GM12874 (cell line): ENCODE measurements at regions not wholly inside any gene's neighbourhood (a gene's known extent, or its start where the extent isn't known, plus 50 kb on each side); places are given as distances from the start of the nearest gene placed in this dataset.

Experiments used
- TF ChIP-seq, protein P1 (sequence below): IDR thresholded peaks from 2 replicates; pipeline ENCODE4 v1.5.1; 2011; ENCODE audit warnings: low read depth, mild to moderate bottlenecking, control low read depth, low read length, moderate library complexity; ENCODE audit not compliant: insufficient read depth

GRCh38 chr17:83195330-83196023 is 116.1 kb downstream of the METRNL start:
- TF ChIP-seq, protein P1, sequence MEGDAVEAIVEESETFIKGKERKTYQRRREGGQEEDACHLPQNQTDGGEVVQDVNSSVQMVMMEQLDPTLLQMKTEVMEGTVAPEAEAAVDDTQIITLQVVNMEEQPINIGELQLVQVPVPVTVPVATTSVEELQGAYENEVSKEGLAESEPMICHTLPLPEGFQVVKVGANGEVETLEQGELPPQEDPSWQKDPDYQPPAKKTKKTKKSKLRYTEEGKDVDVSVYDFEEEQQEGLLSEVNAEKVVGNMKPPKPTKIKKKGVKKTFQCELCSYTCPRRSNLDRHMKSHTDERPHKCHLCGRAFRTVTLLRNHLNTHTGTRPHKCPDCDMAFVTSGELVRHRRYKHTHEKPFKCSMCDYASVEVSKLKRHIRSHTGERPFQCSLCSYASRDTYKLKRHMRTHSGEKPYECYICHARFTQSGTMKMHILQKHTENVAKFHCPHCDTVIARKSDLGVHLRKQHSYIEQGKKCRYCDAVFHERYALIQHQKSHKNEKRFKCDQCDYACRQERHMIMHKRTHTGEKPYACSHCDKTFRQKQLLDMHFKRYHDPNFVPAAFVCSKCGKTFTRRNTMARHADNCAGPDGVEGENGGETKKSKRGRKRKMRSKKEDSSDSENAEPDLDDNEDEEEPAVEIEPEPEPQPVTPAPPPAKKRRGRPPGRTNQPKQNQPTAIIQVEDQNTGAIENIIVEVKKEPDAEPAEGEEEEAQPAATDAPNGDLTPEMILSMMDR: no peak

DNA sequence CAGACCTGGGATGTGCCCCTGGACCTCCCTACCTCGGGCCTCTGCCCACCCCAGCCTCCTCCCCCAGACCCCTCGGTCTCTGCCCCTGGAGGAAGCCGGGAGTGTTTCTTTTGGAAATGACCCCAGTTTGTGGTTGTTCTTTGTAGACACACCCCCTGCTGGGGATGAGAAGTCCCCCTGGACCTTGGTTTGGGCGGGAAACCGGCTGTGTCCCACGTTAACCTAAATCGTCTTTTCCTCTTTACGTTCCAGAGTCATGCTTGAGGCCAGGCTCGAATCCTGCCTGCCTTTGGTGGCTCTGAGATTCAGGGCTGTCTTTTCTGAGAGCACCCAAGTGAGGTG is 116.6 kb downstream of the METRNL start:
- TF ChIP-seq, protein P1: no peak

GRCh38 chr17:83196366-83196765 is 117.0 kb downstream of the METRNL start:
- TF ChIP-seq, protein P1: no peak

DNA sequence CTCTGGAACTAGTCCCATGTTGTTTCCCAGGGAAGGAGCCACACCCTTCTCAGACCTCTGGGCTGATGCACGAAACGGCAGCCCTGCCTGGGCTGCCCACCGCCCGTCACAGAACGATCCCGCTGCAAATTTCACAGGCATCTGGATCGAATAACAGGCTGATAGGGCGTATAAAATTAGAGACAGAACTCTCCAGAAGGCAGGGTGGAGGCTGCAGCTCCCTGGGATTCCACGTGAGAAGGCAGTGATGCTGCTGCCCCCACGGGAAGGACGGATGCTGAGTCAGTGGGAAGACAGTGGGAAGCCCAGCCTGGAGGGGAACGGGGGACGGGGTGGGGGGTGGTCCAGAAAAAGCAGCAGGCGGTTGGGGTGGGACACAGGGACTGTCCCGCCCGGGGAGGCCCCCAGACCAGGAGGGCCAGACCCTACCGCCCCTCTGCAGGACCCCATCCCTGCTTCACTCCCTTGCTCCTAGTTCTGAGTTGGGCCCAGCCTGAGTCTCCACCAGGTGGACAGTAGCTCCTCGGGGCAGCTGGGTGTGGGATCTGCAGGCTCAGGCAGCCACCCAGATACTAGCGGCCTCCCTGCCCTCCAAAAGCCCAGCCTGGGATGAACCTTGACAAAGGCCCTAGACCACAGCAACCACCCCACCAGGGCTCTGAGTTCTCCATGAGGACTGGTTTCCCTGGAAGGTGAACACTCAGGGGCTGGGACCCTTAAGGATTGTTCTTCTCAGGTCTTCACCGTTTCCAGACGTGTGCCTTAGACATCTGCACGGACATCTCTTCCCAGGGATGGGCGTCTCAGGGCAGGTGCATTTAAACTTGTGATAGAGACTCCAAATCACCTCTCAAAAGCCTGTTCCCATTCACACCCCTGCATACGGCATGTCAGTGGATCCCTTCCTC is 117.8 kb downstream of the METRNL start:
- TF ChIP-seq, protein P1: no peak

DNA sequence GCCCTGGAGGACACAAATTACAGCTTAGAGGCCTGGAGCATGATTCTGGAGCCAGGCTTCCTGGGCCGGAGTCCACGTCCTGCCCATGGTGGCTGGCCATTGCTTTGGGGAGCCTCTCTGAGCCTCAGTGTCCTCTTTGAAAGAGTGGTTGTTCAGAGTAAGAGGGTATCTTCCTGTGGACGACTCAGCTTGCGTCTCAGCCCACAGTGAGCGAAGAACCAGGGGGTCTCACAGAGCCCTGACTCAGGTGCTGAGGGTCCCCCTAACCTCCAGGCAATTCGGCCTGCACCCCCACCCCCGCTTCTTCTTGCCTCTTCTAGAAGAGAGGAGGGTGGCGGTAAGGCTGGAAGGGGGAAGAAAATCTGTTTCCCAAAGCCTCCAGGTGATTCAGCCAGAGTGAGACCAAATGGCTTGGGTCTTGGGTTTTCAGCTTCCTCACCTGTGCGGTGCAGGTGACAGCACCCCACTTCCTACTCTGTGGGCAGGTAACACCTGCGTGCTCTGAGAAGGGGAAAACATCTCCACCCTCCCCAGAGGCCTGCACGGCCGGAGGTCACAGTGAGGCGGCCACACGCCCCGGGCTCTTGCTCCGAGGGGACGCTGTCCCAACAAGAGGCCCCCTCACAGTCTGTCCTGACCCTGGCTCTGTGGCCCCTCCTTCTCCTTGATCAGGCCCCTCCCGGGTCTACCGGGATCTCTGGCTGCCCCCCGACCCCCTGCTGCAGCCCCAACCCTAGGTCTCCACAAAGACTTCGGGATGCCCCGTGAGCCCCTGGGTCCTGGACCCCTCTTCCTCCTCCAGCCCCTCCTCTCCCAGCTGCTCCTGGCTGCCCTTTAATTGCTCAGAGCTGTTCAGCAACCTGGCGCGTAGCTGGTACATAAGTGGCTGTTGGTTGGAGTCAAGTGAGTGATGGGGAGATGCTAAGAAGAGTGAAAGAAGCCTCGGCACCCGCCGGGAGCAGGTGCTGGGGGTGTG is 119.2 kb downstream of the METRNL start:
- TF ChIP-seq, protein P1: no peak

DNA sequence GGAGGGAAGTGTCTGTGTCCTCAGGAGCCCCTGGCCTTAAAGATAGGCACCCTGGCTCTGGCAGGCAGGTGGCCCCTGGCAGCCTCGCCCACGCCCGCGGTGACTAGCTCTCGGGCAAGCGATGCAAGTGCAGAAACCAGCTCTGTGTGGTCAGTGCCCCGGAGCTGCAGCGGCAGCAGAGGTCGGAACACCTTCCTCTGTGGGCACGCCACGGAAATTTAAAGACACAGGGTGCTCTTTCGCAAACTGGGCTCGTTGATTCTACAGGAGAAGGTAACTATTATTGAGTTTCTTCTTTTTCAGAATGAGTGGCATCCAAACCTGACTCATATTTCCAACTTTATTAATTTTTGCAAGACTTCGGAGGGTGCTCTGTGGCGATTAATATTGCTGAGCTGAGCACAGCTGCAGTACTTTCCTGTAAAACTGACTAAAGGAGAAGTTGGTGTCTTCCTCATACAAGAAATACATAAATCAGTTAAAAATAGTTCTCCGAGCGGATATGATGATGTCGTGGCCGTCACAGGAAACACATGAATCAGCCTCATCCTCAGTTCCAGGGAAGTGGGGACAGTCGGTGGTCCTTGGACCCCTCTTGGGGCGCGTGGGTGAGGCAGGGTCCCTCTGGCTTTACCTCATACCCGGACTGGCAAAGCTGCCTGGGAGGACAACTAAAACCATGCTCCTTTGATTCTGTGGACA is 120.2 kb downstream of the METRNL start:
- TF ChIP-seq, protein P1: no peak
